HG02884 (cell line): ENCODE measurements at regions not wholly inside any gene's neighbourhood (a gene's known extent, or its start where the extent isn't known, plus 50 kb on each side); places are given as distances from the start of the nearest gene placed in this dataset.

Source experiments
- ATAC-seq: cut with Tn5 transposase; IDR thresholded peaks from one replicate; pipeline ENCODE4 v1.9.1; 2021; ENCODE audit warnings: mild to moderate bottlenecking, moderate library complexity; ENCODE audit not compliant: unreplicated experiment

DNA sequence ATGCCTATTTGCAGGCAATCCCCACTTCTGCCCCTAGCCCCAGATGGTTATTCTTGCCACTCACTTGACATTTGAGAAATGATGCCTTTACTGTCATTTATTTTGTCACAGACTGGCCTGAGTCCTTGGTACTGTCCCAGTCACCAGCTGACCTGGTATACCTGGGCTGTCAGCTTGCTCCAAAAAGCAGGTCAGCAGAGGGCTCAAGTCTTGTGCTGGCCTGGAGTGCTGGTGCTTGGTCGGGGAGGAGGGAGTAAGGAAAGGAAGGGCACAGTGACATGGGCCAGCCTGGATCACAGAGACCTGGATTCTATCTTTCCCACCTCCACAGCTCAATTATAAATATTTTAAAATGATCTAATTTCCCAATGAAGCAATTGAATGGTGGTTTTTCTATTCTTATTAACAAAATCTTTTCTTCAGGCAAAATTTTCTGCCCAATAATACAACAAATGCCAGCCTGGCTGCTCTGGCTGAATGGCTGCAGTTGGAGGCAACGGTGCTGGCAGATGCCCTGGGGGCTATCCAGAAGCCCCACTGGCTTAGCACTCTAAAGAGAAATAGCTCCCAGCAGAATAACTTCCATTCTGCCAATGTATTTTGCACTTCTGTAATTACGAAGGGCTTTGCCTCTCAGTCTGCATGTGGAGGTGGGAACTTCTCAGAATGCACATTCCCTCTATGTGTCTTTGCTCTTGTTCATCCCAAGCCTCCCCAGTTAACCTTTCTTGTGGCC lies 160.6 kb downstream of the GADD45G start:
- no peak for ATAC-seq

DNA sequence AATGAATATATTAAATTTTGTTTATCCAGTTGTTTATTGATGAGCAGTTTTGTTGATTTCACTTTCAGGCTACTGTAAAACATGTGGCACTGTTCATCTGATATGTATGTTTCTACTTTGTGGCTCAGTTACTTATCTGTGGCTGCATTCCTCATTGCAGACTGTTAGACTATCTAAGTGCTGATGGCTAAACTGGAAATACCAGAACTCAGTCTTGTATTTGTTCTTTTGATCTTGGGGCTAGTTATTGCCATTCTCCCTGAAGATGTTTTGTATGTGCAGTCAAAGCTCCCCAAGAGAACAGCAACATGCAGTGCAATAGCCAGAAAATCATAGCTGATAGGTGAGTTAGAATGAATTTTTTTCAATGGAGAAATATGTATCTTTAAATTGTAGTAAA lies 162.2 kb downstream of the GADD45G start:
- no peak for ATAC-seq

DNA sequence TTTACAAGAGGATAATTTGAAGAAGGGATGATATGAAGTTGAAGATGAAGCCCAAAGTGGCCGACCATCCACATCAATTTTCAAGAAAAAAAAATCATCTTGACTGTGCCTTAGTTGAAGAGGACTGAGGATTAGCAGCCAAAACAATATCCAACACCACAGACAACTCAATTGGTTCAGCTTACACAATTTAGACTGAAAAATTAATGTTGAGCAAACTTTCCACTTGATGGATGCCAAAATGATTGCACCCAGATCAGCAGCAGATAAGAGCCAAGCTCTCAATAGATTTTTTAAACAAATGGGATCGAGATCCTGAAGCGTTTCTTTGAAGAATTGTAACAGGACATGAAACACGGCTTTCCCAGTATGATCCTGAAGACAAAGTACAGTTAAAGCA lies 163.2 kb downstream of the GADD45G start:
- ATAC-seq = no peak

- ATAC-seq = no peak
Observed at GRCh38 chr9:89768650-89769071, 163.8 kb downstream of the GADD45G start.

DNA sequence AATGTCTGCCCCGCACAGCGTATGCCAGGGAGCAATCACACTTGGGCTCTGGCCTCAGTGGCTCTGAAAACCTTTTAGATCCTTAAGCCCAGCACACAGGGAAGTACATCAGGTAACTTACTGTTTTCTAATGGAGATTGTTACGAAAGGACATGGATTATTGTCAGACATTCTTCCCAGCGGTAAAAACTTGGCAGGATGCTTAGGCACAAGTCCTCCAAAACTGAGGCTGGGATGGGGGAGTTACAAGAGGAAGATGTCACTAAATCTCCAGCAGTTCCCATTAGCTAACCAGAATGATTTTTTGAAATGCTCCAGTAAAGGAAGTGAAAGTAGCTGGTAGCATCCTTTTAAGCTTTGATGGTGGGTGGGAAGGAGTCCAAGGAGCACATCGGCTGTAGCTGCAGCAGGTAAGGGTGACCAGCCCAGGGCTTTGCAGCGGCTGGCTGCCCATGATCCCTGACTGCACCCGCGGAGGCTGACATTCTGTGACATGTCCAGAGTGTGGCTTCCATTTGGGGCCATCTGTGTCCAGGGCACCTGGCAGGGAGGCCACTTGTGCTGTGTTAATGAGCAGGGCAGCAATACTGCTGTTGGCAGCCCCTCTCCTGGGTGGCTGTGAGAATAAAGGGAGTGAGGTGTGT lies 165.8 kb downstream of the GADD45G start:
- ATAC-seq = no peak

- ATAC-seq = no peak
Observed at GRCh38 chr9:89771205-89771604, 166.4 kb downstream of the GADD45G start.

GRCh38 chr9:89773170-89773569 lies 168.4 kb downstream of the GADD45G start:
- no peak for ATAC-seq

DNA sequence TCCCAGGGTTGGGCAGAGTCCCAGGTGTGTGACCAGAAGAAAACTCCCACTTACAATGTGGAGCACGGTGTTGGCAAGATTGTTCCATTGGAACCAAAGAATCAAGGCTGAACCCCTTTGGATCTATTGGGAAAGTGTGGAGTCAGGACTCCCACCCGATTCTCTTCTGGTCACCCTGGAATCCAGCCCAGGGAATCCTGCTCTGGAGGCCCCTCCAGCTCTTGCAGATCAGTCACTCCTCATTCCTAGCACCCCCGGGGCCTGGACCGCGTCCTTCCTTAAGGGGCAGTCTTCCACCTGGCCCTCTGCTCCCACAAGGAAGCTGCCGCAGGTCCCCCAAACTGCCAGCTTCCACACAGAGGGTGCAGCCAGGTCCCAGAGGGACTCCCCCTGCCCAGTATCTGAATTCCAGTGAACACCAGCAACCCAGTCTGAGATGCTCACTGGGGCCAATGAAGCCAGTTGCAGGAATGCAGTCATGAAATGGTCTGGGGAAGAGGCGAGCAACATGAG lies 170.1 kb downstream of the GADD45G start:
- no peak for ATAC-seq

- no peak for ATAC-seq
Observed at GRCh38 chr9:89775641-89776040, 170.8 kb downstream of the GADD45G start.

GRCh38 chr9:89776795-89777525 lies 172.1 kb downstream of the GADD45G start:
- no peak for ATAC-seq

GRCh38 chr9:89777544-89777943 lies 172.7 kb downstream of the GADD45G start:
- no peak for ATAC-seq

DNA sequence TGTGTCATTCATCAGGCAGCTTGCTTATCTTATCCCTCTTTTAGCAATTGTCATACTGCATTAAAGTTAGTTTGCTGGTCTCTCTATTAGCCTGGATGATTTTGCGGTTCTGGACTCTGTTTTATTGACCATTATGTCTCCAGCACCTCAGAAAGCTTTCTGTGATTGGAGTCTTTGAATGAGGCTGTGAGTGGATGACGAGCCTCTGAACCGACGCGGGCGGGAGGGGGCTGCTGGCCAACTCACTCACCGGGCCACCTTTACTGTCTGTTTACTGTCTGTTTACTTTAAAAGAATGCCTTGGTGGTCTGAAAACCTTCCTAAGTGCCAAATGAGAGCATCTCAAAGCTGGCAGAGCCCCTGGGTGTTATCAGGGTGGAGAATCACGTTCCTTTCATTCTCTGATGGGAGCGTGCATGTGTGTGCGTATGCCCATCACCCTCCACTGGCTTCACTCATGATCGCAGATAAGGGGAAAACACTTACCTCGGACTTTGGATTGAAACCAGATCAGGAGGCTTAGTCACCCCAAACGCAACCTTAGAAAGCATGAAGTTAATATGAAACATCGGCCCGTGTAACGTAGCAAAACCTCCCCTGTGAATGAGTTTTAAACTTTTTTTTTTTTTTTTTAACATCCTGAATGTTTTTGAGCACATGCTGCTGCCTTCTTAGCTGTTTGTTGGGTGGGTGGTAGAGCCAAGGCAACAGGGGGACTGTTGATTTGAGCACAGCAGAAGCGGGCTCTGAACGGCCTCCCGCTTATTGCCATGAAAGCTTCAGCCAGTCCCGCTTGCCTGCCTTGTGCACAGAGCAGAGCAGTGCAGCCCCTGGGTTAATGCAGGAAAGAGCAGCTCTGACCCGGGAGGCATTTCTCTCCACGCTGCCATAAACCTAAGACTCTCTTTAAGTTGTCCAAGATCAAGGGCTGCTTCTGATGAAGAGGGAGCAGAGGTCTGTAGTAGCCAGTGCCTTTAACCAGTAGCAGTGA lies 173.6 kb downstream of the GADD45G start:
- no peak for ATAC-seq

- ATAC-seq = no peak
Observed at GRCh38 chr9:89779405-89780203, 174.8 kb downstream of the GADD45G start.

GRCh38 chr9:89780959-89781358 lies 176.1 kb downstream of the GADD45G start:
- no peak for ATAC-seq

- peak; percentile 90 for ATAC-seq
Observed at GRCh38 chr9:89781838-89782540, 177.2 kb downstream of the GADD45G start.

DNA sequence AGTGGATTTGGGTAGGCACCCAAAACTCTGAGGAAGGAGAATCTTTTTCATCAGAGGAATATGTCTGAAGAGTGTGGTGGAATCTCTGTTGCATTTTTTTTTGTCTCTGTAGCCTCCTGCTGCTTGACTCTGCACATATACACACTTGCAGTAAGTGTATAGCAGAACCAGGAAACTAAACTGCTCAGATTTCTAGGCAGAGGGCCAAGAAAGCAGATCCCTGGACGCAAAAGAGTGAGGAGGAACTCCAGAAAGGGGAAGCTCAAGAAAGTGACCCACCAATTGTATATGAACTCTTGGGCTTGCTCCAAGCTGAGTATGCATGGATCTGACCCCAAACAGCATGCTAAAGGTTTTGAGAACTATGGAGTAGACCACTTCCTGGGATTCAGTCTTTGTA lies 181.8 kb downstream of the GADD45G start:
- no peak for ATAC-seq

DNA sequence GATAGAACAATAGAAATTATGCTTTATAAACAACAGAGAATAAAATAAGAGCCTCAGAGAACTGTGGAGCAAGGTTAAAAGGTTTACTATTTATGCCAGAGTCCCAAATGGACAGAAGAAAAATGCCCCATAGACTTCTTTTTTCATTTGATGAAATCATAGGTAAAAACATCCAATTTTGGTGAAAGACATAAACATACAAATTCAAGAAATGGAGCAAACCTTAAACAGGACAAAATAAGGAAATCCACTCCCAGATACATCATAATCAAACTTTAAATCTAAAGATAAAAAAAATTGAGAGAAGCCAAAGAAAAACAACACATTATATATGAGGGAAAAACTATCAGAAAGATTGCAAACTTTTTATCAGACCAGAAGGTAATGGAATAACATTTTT lies 182.8 kb downstream of the GADD45G start:
- no peak for ATAC-seq

- no peak for ATAC-seq
Observed at GRCh38 chr9:89788434-89788833, 183.6 kb downstream of the GADD45G start.

GRCh38 chr9:89789922-89790510 lies 185.2 kb downstream of the GADD45G start:
- ATAC-seq = no peak
